Activated T-helper 9 cell treated with anti-CD3 and anti-CD28 coated beads, Interleukin-2, amount 50 U/mL, for 16 hours (primary cell): ENCODE measurements at regions not wholly inside any gene's neighbourhood (a gene's known extent, or its start where the extent isn't known, plus 50 kb on each side); places are given as distances from the start of the nearest gene placed in this dataset.
"Not testable (repeated sequence)": the region's sequence is repeated elsewhere in the genome, so short reads cannot be mapped to it uniquely, and the experiment has no call there.

Source experiments
- DNase-seq: peaks from one replicate; pipeline ENCODE4 v3.0.0-alpha.2; 2020; ENCODE audit warnings: low read depth

DNA sequence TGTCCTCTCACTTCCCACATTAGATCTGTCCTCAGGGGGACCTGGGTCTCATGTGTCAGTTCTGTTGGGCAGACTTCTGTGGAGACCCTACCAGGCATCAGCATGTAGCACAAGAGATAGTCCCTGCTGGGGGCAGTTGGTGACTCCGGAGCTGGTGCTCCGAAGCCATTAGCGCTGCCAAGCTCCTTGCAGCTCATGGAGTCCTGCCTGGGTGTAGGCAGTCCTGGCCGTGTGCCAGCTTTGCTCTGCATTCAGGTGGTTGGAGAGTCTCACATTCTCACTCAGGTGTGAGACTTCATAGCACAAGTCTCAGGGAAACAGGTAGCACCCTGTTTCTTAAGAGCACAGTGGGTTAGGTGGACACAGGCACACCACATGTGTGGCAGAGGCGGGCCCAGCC is 202.3 kb downstream of the LIPI start:
- not testable (repeated sequence) for DNase-seq

GRCh38 chr21:14008006-14008405 is 202.7 kb downstream of the LIPI start:
- DNase-seq = not testable (repeated sequence)

DNA sequence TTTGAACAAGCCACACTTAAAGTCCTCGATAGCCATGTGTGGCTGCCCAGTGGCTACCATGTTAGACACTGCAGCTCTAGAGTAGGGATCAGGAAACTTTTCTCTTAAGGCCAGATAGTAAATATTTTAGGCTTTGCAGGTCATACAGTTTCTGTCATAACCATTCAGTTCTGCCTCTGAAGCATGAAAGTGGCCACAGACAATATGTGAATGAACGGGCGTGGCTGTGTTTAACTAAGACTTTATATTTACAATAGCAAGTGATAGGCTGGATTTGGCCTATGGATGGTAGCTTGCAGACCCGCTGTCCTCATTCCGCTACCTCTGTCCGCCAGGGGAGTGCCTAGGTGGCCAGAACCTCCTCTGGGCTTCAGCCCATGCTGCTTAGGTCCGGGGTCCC is 204.6 kb downstream of the LIPI start:
- not testable (repeated sequence) for DNase-seq

DNA sequence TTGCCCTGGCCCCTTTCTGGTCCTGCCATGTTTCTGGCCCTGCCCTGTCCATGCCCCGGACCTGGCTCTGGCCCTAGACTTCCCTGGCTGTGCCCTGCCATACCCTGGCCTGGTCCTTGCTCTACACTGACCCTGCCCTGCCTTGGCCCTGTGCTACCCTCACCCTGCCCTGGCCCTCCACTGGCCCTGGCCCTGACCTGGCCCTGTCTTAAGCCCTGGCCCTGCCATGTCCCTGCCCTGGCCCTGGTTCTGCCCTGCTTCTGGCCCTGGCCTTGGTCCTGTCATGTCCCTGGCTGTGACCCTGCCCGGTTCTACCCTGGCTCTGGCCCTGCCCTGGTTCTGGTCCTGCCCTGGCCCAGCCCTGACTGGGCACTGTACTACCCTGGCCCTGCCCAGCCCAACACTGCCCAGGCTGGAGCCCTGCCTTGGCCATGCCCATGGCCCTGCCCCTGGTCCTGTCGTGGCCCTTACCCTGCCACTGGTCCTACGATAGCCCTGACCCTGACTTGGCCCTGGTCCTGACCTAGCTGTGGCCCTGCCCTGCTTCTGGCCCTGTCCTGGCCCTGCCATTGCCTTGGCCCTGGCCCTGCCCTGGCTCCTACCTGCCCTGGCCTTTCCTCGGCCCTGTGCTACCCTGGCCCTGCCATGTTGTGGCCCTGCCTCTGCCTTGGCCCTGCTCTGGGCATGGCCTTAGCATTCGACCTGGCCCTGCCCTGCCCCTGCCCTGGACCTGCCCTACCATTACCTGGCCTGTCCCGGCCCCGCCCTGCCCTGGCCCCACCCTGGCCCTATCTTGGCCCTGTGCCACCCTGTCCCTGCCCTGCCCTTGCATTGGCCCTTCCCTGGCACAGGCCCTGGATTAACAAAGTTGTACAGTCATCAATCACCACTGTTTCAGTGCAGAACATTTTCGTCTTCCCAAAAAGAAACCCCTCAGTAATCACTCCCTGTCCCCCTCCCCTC is 223.5 kb downstream of the LIPI start:
- not testable (repeated sequence) for DNase-seq

- DNase-seq = not testable (repeated sequence)
Measured at GRCh38 chr21:13985865-13986863, 224.6 kb downstream of the LIPI start.

DNA sequence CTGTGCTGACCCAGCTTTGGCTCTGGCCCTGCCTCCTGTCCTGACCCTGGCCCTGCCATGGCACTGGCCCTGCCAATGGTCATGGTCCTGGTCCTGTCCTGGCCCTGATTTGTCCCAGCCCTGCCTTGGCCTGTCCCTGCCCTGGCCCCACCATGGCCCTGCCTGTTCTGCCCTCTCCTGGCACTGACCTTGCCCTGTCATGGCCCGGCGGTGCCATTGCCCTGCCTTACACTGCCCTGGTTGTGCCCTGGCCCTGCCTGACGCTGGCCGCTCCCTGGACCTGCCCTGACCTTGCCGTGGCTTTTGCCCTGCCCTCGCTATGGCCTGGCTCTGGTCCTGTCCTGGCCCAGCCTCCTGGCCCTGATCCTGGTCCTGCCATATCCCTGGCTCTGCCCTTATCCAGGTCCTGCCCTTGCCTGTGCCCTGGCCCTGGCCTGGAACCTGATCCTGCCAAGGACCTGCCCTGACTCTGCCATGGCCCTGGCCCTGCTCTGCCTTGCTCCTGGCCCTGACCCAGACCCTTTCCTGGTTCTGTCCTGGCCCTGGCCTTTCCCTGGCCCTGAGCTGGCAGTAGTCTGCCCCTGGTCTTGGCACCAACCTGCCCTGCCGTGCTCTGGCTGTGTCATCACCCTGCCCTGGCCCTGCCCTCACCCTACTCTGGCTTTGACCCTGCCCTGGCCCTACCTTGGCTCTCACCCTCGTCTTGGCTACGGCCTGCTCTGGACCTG is 225.5 kb downstream of the LIPI start:
- DNase-seq = not testable (repeated sequence)

DNA sequence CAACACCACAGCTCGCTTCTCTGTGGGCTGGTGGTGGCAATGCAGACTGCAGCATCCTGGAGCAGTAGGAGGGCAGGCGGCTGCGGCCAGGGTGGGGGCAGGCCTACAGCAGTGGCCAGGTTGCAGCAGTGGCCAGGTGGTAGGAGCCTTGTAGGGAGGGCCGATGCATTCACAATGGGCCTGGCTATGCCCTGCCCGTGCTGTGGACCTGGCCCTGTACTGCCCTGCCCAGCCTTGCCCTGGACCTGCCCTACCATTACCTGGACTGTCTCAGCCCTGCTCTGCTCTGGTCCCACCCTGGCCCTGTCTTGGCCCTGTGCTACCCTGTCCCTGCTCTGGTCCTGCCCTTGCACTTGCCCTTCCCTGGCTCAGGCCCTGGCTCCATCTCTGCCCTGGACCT is 226.0 kb downstream of the LIPI start:
- not testable (repeated sequence) for DNase-seq

DNA sequence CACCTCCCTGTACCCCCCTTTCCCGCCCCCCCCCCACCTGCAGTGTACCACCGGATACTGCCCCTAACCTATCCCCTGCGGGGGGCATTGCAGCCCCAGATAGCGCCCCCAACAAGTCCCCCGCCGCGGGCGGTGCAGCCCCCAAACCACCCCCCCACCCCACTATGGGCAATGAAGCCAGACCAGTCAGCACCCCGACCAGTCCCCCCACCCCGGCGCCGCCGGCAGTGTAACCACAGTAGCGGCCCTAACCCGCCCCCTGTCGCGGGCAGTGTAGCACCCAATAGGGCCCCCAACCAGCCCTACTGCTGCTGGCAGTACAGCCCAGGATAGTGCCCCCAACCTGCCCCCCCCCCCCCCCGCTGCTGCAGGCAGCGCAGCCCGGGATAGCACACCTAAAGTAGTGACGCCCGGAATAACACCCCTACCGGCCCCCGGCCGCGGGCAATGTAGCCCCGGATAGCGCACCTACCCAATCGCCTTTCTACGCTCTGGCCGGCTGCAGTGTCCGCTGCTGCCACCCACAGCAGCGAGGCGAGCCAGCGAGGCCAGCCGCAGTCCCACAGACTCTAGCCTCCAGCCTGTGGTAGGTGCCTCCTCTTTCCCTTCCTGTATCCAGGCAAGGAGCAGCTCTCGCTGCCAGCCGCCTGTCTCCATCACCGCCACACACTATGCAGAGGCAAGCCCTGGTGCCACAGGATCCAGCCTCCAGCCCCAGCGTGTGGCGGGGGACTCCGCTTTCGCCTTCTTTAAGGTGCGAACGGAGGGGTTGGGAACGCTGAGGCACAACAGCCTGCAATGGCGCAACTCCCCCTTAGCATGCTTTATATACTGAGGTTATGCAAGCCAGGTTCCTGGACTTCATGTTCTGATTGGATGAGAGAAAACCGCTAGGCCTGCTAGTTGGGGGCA is 229.3 kb downstream of the LIPI start:
- not testable (repeated sequence) for DNase-seq

DNA sequence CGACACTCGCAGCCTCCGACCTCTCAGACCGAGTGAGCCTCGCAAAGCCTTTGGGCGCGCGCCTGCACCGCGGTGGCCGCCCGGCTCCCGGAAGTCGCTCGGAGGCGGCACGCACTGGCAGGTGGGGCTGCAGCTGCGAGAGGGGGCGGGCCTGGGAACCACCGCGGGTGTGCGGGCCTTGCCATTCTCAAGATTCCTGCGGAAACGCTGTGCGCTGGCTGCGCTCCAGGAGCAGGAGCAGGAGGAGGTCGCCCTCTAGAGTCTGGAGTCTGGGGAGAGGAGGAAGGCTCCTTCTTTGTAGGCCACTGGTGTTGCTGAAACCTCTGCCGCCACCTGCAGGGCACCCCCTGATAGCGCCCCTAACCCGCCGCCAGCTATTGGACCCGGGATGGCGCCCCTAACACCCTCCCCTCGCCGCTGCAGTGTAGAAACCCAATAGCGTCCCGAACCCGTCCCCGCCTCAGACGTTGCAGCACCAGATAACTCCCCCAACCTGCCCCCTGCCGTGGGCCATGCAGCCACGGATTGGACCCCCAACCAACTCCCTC is 230.6 kb downstream of the LIPI start:
- peak; percentile 39 for DNase-seq

DNA sequence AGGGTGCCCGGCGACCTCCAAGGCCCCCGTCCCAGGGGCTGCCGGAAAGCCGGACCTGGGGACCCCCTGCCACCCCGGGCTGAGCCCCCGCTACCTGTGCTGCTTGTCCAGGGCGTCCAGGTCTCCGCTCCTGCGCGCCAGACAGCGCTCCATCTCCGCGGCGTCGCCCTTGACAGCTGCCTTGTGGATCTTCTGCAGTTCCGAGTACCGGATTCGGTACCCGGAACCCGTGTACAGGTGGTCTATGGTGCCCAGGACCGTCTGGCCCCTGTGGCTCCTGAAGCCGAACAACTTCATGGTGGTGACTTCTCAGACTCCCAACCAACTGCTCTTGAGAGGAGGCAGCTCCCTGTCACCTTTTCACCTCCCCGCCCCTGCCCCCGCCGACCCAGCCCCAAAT is 231.1 kb downstream of the LIPI start:
- not testable (repeated sequence) for DNase-seq

- DNase-seq = not testable (repeated sequence)
Measured at GRCh38 chr21:13974582-13974981, 236.2 kb downstream of the LIPI start.

DNA sequence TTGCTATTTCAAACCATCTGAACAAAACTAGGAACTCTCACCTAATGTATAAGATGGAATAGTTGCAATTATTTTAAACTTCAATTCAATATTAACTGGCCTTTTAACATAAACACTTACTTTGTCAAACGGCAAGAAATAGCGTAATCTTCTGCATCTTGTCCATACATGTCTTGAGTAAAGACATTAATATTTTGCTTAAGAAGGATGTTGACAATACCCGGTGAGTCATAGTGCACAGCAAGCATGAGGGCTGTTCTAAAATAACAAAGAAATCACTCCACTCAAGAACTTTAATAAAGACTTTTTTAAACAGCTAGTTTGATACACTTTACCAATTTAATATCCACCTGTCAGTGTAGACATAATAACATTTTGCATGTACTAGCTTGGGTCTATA is 240.9 kb downstream of the LIPI start:
- DNase-seq = not testable (repeated sequence)

DNA sequence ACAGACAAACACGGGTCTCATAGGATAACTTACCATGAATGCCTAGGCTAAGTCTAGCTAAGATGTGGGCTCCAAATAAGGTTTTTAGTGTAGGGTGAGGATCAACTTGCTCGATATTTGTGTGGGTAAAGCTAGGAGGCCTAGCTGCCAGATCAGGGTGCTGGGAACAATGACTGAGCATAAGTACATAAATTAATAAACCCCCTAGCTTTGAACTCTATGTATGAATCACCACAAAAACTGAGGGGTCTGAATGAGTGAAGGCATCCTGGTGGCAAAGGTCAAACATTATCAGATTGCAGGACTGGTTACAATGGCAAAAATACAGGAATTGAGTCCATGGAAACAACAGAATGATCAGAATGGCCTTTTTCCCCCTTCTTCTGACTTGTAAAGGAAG is 241.8 kb downstream of the LIPI start:
- not testable (repeated sequence) for DNase-seq

DNA sequence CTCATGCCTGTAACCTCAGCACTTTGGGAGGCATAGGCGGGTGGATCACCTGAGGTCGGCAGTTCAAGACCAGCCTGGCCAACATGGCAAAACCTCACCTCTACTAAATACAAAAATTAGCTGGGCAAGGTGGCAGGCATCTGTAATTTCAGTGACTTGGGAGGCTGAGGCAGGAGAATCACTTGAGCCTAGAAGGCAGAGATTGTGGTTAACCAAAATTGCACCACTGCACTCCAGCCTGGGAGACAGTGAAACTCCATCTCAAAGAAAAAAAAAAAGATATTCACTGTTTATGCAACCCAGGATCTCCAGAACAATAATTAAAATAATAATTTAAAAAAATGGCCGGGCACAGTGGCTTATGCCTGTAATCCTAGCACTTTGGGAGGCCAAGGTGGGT is 247.5 kb downstream of the LIPI start:
- not testable (repeated sequence) for DNase-seq

DNA sequence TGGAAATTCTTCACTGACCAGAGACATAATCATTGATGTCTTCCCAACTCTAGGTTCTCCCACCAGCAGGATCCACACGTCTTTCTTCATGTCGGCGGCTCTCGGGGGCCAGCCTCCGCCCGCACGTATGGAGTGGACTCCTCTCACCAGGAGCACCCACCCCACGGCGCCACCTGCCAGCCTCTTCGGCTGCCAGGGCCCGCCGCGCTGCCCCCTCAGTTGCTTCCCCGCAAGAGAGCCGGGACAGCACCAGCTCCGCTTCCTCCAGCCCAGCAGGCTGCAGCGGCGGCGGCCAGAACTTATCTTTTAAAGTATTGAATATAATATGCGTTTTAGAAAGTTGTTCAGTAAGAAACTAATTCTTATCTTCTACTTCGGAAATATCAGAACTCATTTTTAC is 273.5 kb downstream of the LIPI start:
- no peak for DNase-seq

GRCh38 chr21:13936033-13936937 is 274.5 kb downstream of the LIPI start:
- DNase-seq = not testable (repeated sequence)

GRCh38 chr21:13935396-13936032 is 275.2 kb downstream of the LIPI start:
- DNase-seq = not testable (repeated sequence)

DNA sequence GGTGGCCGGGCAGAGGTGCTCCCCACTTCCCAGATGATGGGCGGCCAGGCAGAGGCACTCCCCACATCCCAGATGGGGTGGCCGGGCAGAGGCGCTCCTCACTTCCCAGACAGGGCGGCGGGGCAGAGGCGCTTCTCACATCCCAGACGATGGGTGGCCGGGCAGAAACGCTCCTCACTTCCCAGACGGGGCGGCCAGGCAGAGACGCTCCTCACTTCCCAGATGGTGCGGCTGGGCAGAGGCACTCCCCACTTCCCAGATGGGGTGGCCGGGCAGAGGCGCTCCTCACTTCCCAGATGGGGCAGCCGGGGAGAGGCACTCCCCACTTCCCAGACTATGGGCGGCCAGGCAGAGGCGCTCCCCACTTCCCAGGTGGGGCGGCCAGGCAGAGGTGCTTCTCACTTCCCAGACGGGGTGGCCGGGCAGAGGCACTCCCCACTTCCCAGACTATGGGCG is 275.8 kb downstream of the LIPI start:
- not testable (repeated sequence) for DNase-seq

DNA sequence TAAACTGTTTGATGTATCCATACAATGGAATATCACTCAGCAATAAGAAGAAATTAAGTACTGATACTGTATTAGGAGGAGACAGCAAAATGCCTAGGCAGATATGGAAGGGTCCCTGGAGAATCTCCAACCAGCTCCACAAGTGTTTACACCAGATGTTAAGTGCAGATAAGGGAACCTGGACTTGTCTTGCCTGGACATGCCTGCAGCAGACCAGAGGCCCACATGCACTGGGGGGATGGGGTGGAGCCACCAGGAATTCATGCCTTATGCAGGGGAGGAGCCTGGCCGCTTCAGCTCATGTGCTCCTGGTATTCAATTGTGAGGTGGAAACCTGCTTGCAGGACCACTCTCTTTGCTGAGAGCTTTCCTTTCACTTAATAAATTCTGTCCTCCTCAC is 287.6 kb downstream of the LIPI start:
- DNase-seq = not testable (repeated sequence)
